NCI-H1105 (cell line): ENCODE measurements at regions not wholly inside any gene's neighbourhood (a gene's known extent, or its start where the extent isn't known, plus 50 kb on each side); places are given as distances from the start of the nearest gene placed in this dataset.
A peak's percentile ranks its signal among the peaks of the same experiment; 100 is the strongest.
"Not testable (repeated sequence)": the region's sequence is repeated elsewhere in the genome, so short reads cannot be mapped to it uniquely, and the experiment has no call there.

Source experiments
- DNase-seq: peaks from one replicate; lab custom pipeline; 2025; lab: John Stamatoyannopoulos, UW

DNA sequence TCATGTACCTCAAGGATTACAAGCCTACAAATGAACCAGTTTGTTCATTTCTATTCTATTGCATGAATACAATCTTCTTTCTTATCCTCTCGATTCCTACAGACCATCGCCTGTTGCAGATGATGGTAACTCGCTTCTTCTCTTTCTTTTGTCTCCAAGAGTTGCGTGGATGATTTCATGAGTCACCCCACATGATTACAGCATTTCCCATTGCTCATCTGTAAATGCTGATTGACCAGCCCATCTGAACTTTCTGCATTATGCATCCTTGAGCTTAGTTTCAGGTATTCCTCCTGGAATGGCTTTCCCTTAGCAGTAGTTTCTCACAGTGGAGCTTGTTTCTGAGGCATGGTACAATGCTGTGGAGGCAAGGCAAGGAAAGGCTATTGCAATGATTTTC is 109.6 kb upstream of the TOPAZ1 start:
- DNase-seq, result no peak

GRCh38 chr3:44132593-44132992 is 109.1 kb upstream of the TOPAZ1 start:
- DNase-seq, result no peak

GRCh38 chr3:44136421-44136820 is 105.3 kb upstream of the TOPAZ1 start:
- no peak for DNase-seq

- no peak for DNase-seq
Measured at GRCh38 chr3:44146073-44146472, 95.6 kb upstream of the TOPAZ1 start.

DNA sequence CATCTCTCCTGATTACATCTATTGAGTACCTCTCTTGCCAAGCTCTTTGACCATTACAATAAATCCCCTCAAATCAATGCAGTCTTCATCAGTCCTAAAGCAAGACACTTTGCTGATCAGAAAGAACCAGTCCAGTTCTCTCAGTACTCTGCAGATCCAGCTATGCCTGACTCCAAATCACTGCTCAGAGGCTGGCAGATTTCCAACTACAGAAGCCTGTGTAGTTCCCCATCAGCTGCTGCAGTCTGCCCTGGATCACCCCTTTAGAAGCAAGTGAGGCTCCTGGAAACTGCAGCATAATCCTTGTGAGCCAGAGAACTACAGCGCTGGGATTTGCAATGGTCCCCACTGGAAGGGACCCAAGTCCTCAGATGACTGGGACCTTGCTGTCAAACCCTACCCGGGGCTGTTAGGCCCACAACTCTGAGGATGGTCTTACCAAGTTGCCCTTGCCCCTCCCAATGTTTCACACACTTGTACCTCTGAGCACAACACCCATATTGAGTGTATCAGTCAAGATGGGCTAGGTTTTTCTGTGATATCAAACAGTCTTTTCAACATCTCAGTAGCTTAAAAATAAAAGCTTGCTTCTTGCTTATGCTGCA is 81.9 kb upstream of the TOPAZ1 start:
- DNase-seq, result no peak

GRCh38 chr3:44160818-44161217 is 80.9 kb upstream of the TOPAZ1 start:
- DNase-seq, result no peak

DNA sequence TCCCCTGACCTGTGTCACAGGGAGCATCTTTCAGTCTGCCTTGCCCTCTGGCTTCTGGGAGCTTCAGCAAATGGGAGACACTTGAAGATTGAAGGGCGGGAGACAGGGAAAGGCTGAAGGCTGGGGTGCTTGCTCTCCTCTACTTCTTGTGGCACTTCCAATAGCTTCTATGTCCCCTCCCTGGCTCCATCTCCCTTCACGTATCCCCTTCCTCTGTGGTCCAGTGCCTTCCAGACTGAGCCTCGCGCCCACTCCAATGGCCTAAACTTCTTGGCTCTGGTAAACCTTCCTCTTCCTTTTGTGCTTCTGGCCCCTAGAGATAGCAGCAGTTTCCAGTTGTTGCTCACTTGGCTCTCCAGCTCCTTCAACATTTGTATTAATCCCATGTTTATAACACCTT is 69.8 kb upstream of the TOPAZ1 start:
- DNase-seq, result no peak

- not testable (repeated sequence) for DNase-seq
Measured at GRCh38 chr3:44172701-44173100, 69.0 kb upstream of the TOPAZ1 start.

DNA sequence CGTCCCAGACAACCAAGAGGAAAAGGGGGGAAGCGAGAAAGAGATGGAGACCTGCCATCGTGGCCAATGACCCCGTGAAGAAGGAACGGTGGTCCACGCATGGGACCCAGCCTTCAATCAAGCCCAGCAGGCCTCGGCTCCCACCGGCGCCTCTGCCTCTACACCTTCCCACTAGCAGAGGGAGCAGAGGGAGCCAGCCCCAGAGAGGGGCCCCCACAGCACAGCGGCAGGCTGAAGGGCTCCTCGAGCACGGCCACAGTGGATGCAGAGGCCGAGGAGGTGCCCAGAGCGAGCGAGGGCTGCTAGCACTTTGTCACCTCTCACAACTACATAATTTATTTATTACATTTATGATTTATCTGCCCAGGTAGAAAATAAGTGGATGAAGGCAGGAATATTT is 68.4 kb upstream of the TOPAZ1 start:
- DNase-seq, result no peak

DNA sequence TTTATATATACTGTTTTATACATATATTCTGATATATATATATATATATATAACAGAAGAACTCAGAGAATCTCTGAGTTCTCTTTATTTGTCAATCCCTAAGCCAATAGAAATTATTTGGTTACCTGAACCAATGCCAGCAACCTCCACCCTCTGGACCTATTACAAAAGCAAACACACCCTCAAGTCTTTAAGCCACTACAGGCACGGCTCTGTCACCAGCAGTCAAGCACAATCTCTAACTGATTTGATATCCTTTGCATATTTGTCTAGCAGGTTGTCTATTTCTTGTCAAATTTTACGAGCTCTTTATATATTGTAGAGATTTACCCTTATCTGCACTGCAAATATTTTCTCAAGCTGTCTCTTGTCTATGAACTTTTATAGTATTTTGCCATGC is 66.6 kb upstream of the TOPAZ1 start:
- no peak for DNase-seq

DNA sequence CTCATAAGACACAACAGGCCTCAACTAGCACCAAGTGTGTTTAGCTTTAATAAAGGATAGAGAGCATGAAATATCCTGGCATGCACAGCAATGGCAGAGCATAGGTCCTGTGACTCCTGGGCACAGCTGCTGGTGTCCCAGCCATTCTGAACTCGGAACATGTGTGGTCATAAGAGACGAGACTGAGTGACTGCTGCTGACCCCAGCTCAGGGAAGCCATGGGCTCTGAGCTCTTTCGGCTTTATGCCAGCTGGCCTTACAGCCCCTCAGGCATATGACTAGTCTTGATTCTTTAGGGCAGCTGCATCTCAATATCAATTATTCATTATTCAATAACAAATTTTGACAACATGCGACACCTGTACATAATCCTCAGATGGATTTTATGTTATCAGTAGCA is 62.4 kb upstream of the TOPAZ1 start:
- no peak for DNase-seq

DNA sequence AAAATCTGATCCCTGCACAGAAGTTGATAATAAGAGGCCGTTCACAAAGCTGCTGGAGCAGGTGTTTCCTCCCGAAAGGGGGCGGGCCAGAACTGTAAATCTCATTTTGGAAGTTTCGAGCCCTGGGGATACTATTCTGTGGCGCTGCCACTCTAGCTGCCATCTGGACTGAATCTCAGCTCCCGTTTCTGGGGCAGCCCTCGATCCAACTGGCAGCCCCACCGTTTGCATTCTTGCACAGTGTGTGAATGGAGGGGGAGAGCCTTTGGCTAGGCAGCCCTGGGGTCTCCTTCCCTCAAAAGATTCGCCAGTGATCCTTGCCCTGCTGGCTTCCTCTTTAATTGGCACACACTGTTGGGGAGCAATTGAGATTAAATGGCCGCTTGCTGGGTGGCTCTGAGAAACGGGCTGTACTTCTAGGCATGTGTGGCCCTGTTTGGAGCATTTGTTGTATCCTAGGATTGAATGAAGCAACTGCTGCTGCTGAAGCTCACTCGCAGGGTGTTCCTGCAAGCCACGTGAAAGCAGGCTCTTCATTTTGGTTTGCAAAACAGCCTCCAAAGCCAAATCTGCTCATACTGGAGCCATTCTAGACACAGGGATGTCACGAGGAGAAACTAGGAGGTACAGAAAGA is 57.2 kb upstream of the TOPAZ1 start:
- peak; percentile 3 for DNase-seq

DNA sequence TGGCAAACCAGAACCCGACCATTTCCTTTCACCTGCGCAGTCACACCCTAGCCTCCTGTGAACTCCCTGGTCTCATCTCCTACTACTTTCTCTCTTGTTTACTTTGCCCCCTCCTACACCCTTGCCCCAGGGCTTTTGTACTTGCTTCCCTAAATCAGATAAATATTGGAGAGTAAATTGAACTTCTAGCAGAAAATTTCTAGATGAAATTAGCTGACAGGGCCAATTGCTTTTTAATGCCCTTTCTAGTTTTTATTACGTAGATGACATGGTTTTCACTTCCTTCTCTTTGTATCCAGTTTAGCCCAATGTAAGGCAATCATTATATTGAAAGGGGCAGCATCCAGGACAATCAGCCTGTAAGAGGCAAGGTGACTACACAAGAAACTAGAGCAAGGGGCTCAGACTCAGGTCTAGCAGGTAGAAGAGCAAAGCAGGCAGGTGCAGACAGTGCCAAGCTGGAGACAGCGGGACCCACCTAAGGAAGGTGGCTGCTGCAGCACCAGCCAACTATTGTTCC is 56.2 kb upstream of the TOPAZ1 start:
- no peak for DNase-seq

DNA sequence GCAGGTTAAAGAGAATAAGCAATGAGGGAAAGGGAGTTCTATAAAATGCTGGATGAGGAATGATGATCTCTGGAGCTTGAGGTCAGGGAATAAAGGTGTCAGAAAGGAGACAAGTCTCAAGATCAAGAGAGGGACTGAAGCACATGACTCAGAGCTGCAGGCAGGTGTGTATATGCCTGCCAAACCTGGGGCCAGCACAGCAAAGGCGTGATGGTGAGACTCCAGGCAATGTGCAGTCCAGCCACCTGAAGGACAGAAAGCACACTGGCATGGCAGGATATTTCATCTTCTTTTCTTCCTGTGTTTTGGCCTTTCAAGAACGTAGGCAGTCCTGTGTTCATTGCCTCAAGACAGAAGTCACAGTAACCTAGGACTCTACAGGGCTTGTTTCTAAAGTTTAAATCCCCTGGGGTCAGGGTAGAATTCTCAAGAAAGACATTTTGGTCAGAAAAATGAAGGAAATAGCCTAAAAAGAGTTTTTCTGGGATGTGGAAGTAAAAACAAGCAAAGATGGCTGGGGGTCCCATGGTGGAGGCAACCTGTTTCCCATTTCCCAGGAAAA is 55.5 kb upstream of the TOPAZ1 start:
- no peak for DNase-seq

DNA sequence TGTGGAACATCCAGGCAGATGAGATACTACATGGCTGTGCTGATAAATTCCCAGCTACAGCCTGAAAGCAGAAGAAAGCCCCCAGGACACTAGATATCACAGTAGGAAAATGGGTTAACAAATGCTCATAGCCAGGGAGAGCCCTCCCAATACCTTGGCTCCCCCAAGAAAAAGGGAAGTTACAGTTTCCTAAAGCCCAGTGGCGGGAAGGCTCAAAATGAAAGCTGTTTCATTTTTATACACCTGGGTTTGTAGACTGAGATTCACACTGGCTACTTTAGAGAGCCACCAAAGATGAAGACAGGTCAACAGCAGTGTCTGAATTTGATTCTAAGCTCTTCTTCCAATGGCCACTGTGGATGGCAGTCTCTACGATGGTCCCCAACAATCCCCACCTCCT is 55.0 kb upstream of the TOPAZ1 start:
- no peak for DNase-seq
